SKM-1 (cell line): ENCODE measurements at regions not wholly inside any gene's neighbourhood (a gene's known extent, or its start where the extent isn't known, plus 50 kb on each side); places are given as distances from the start of the nearest gene placed in this dataset.

ENCODE experiments used
- DNase-seq: peaks from one replicate; lab custom pipeline; 2025; ENCODE audit not compliant: unreplicated experiment; lab: John Stamatoyannopoulos, UW

DNA sequence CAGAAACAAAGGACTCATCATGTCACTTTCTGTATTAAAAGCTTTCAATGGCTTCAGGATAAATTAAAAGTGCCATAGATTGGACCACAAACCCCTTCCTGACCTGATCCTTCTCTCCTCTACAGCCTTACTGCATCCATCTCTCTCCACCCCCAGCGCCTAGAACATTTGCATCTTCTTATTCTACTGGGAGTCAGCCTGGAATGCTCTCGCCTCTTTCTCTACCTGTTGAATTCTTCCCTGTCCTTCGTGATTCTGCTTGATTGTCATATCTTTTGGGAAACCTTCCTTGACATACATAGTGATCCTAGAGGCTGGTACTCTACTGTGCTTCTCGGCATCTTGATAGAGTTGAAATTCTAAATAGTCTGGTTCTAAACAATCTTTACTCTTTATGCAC lies 332.0 kb upstream of the PBX1 start:
- DNase-seq, result no peak

- no peak for DNase-seq
These were observed 330.1 kb upstream of the PBX1 start for GRCh38 chr1:164228928-164229327.

GRCh38 chr1:164233149-164233548 lies 325.8 kb upstream of the PBX1 start:
- DNase-seq, result no peak

DNA sequence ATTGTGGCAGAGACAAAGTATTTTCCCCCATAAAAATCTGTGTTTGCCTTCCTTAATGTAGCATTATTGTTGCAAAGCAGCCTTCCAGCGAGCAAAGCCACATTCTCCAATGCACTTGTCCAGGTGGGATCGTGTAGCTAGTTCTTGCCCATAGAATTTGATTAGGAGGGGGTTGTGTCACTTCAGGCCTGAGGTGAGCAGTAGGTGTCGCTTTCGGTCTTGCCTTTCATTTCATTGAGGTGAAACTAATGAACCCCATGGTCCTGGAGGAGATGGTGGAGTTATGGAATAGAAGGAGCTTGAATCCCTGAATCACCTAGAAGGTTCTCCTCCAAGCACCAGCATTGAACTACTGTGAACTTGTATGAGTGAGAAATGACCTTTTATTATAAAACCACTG lies 318.9 kb upstream of the PBX1 start:
- no peak for DNase-seq

DNA sequence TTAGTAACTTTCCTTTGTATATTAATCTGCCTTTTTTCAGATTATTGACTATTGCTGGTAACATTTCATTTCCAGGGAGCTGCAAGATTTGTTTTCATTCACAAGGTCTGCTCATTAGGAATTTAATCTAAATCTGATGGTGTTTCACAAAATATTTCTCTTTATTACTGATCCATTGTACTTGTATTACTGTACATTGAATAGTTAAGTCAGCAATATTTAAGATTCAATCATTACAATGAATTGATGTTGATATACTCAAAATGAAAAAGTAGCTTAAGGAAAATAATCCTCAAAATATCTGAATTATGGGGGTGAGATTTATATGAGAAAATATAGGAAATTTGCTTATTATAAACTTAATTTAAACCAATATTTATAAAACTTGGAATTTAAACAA lies 308.6 kb upstream of the PBX1 start:
- DNase-seq, result no peak

GRCh38 chr1:164256456-164256855 lies 302.5 kb upstream of the PBX1 start:
- DNase-seq, result no peak

GRCh38 chr1:164261691-164262240 lies 297.2 kb upstream of the PBX1 start:
- DNase-seq, result no peak

GRCh38 chr1:164263540-164263939 lies 295.4 kb upstream of the PBX1 start:
- DNase-seq, result no peak

- DNase-seq, result no peak
These were observed 293.8 kb upstream of the PBX1 start for GRCh38 chr1:164265232-164265631.

- DNase-seq, result no peak
These were observed 286.8 kb upstream of the PBX1 start for GRCh38 chr1:164272156-164272555.

- no peak for DNase-seq
These were observed 262.8 kb upstream of the PBX1 start for GRCh38 chr1:164296172-164296571.

DNA sequence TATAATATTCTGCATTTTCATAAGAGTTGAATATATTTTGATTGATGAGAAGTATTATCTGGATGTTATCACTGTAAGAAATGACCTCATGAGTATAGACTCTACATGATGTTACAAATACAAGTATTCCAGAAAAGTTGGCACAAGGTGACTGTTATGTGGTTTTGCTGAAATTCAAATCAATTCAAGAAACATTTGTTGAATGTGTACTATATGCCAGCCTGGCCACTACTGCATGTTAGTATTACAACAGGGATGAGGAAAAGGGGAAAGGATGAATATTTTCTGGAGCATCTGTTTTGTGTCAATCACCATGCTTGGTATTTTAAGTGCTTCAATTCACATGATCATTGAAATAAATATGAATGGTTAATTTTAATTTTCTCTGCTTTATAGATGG lies 250.9 kb upstream of the PBX1 start:
- DNase-seq, result no peak

GRCh38 chr1:164310166-164310565 lies 248.8 kb upstream of the PBX1 start:
- DNase-seq, result no peak

- no peak for DNase-seq
These were observed 247.6 kb upstream of the PBX1 start for GRCh38 chr1:164311377-164311776.

DNA sequence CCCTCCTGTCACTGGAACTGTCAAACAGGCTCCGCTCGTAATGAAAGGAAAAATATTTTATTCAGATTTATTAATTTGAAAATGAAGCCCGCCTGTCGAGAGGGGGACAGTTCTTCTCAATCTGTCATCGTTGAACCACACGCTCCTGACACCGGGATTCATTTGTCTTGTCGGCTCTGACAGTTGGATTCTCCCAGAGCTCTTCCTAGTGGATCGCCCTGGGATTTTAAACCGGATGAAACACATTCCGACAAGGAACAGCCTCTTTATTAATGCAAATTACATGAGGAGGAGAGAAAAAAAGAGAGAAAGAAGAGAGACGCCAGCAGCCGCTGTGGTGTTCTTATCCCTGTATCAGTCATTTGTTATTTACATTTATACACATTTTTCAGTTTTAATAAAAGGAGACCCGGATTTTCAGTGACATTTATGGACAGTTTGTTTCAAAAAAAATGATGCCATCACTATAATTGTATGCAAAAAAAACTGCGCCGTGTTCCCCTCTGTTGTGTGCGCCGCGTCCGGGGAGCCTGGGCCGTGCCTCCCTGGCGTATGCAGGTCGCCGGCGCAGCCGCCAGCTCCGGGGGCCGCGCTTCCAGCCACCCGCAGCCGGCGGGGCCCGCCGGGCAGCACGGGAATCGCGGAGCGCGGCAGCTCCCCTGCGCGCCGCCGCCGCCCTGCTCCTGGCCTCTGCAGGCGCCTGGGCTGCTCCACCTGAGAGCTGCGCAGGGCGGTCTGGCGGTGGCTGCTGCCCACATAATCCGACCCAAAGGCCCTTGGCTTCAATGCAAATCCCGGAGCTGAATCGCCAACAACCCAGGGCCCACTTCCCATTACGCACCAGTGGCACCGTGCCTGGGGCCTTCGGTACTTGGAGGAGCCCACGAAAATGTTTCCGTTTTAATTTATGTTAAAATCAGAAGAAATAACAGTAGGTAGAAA lies 237.9 kb upstream of the PBX1 start:
- DNase-seq, result no peak

DNA sequence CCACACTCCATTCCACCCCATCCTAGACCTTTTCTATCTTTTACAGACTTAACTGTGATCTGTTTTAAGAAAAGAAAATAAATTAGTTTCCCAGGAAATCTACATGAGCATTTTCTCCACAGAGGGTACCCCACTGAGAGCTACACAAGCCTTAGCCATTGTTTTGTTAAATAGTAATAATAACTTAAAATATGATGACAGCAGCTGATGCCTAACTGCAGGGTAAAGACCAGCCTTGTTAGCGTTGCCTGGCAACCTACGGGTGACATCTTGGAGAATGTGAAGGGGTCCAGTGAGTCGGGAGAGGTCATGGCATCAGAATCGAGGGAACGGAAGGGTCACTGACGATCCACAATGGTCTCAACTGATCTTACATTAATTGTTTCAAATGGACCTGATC lies 233.2 kb upstream of the PBX1 start:
- no peak for DNase-seq

GRCh38 chr1:164333387-164333786 lies 225.6 kb upstream of the PBX1 start:
- DNase-seq, result no peak

DNA sequence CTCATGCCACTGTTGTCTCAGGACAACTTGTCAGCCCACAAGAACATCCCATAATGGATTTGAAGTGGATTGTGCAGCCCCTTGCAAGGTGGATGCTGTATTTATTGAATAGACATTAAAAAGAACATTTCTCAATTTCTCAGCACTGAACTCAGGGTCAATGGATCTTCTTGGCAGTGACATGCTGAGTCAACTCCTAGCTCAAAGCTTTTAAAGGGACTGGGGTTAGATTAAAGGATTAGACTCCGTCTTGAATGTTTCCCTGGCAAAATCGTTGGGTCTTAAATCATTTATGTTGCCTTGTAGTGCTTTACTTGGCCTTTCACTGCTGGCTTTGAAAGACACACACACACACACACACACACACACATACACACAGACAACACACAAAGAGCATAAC lies 221.6 kb upstream of the PBX1 start:
- DNase-seq, result no peak

DNA sequence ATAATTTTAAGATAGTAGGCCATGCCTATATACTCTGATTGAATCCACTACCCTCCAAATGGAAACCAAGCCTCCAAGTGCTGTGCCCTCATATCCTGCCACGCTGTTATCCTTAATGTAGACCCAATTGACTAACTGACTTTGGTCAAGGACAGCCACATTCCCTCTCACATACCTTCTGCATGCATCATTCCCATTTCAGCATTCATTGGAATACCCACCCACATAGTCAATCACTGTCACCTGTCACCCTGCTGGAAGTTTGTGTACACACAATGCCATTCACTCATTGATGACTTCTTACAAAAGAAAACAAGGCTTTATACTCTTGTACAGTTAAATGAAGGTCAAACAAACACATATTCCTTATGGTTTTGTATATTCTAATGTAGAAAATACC lies 221.1 kb upstream of the PBX1 start:
- DNase-seq, result no peak

DNA sequence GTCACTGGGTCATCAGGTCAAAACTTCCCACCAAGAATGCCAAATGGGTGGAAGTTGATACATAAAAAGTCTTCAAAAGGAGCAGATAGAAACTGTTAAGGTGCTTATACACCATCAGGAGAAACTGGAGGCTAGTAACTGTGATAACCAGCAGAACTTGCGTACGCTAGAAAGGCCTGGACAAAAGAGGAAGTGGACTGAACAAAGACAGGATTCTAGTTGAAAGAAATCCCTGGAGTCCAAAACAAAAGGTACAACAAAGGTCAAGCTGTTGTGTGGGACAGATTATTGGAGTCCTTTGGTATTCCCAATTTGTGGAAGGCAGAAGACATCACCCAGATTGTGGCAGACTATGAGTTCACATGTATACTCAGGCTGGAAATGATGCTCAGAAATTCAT lies 215.8 kb upstream of the PBX1 start:
- no peak for DNase-seq

- DNase-seq, result no peak
These were observed 211.0 kb upstream of the PBX1 start for GRCh38 chr1:164347980-164348379.

- DNase-seq, result no peak
These were observed 202.5 kb upstream of the PBX1 start for GRCh38 chr1:164356511-164356910.

DNA sequence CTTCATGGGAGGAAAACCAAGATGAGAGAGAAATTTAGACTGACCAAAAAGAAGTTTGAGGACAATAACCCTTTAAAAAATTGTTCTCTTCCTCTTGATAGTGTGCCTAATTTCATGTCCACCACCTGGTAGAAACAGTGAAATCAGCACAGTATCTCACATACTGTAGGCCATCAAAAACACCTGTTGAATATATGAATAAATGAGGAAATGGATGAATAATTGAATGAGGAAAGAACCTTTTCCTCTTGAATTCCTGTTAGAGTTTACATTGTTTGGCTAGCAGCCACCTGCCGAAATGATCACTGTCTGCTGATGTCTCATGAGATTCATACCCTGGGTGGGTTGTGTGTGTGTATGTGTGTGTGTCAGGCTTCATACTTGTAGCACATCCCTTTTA lies 198.7 kb upstream of the PBX1 start:
- no peak for DNase-seq
